LNCaP clone FGC (cell line): ENCODE measurements at regions not wholly inside any gene's neighbourhood (a gene's known extent, or its start where the extent isn't known, plus 50 kb on each side); places are given as distances from the start of the nearest gene placed in this dataset.

Experiments used
- DNase-seq: peaks from one replicate; pipeline ENCODE4 v3.0.0-alpha.2; 2011; ENCODE audit warnings: low read depth
- H3K4me3 ChIP-seq: 2 replicates; pipeline ENCODE4 v1.5.1; 2011; ENCODE audit warnings: mild to moderate bottlenecking, low read depth, low read length, control low read depth
- CTCF ChIP-seq: IDR thresholded peaks from 2 replicates; pipeline ENCODE4 v1.5.1; 2012; ENCODE audit warnings: mild to moderate bottlenecking; ENCODE audit not compliant: control insufficient read depth, insufficient read depth; ENCODE audit errors: extremely low read depth

GRCh38 chr16:55403464-55403863 is 75.5 kb upstream of the MMP2 start:
- DNase-seq = no peak
- no peak for TF ChIP-seq CTCF
- no peak overlapping the region for H3K4me3 ChIP-seq

GRCh38 chr16:55406651-55407050 is 72.3 kb upstream of the MMP2 start:
- no peak for DNase-seq
- TF ChIP-seq CTCF = no peak
- H3K4me3 ChIP-seq = no peak overlapping the region

- TF ChIP-seq CTCF = no peak
- no peak overlapping the region for H3K4me3 ChIP-seq
- no peak for DNase-seq
Observed at GRCh38 chr16:55408661-55409060, 70.3 kb upstream of the MMP2 start.

- TF ChIP-seq CTCF = no peak
- no peak overlapping the region for H3K4me3 ChIP-seq
- DNase-seq = no peak
Observed at GRCh38 chr16:55411231-55411630, 67.8 kb upstream of the MMP2 start.

- no peak overlapping the region for H3K4me3 ChIP-seq
- DNase-seq = no peak
- TF ChIP-seq CTCF = no peak
Observed at GRCh38 chr16:55418586-55418985, 60.4 kb upstream of the MMP2 start.

- no peak for TF ChIP-seq CTCF
- H3K4me3 ChIP-seq = no peak overlapping the region
- no peak for DNase-seq
Observed at GRCh38 chr16:55421226-55421625, 57.8 kb upstream of the MMP2 start.

GRCh38 chr16:55426865-55427484 is 52.0 kb upstream of the MMP2 start:
- H3K4me3 ChIP-seq = no peak overlapping the region
- DNase-seq = no peak
- TF ChIP-seq CTCF = no peak
